ENCODE measurements at regions not wholly inside any gene's neighbourhood (a gene's known extent, or its start where the extent isn't known, plus 50 kb on each side); places are given as distances from the start of the nearest gene placed in this dataset.

GRCh38 chr5:29175774-29176173, 2017.7 kb upstream of the CDH6 start:
- Histone ChIP-seq H3K27ac (no peak overlapping the region), H3K27me3 (no peaks in the 10 kb centered on the region), H3K9me3 (no peaks in the 10 kb centered on the region), H3K4me1 (no peaks in the 10 kb centered on the region), H3K4me3 (no peak overlapping the region), H3K36me3 (no peaks in the 10 kb centered on the region)
- 75% methylated on average over 1 of the region's 1 CpG for WGBS
- TF ChIP-seq EP300 (IDR thresholded peaks at IDR 0.05) (no peak), CTCF (IDR thresholded peaks at IDR 0.05) (no peak), POLR2A (IDR thresholded peaks at IDR 0.05) (no peak), POLR2AphosphoS5 (IDR thresholded peaks at IDR 0.05) (no peak)
- no peak for DNase-seq (ENCODE audit: low spot score in 2 of 2)

- WGBS = 87% methylated on average over 1 of the region's 1 CpG
- Histone ChIP-seq H3K27ac (no peak overlapping the region), H3K4me1 (no peaks in the 10 kb centered on the region), H3K4me3 (no peak overlapping the region), H3K27me3 (no peaks in the 10 kb centered on the region), H3K9me3 (no peaks in the 10 kb centered on the region), H3K36me3 (no peaks in the 10 kb centered on the region)
- no peak for DNase-seq (ENCODE audit: low spot score in 2 of 2)
- TF ChIP-seq POLR2AphosphoS5 (IDR thresholded peaks at IDR 0.05) (no peak), EP300 (IDR thresholded peaks at IDR 0.05) (no peak), CTCF (IDR thresholded peaks at IDR 0.05) (no peak), POLR2A (IDR thresholded peaks at IDR 0.05) (no peak)
These were observed 2022.9 kb upstream of the CDH6 start for GRCh38 chr5:29170599-29170998.

- no peak overlapping the region for H3K4me3 ChIP-seq
- DNase-seq (ENCODE audit: low spot score in 2 of 2) = no peak
- H3K36me3 ChIP-seq = no peaks in the 10 kb centered on the region
- TF ChIP-seq POLR2A (IDR thresholded peaks at IDR 0.05) = no peak
- TF ChIP-seq CTCF (IDR thresholded peaks at IDR 0.05) = no peak
- no peak for TF ChIP-seq POLR2AphosphoS5 (IDR thresholded peaks at IDR 0.05)
- TF ChIP-seq EP300 (IDR thresholded peaks at IDR 0.05) = no peak
- H3K4me1 ChIP-seq = no peaks in the 10 kb centered on the region
- no peaks in the 10 kb centered on the region for H3K27me3 ChIP-seq
- WGBS = 35% methylated on average over 2 of the region's 2 CpGs
- H3K27ac ChIP-seq = no peak overlapping the region
- H3K9me3 ChIP-seq = no peaks in the 10 kb centered on the region
These were observed 2023.6 kb upstream of the CDH6 start for GRCh38 chr5:29169886-29170285.

- H3K9me3 ChIP-seq = no peaks in the 10 kb centered on the region
- 84% methylated on average over 1 of the region's 1 CpG for WGBS
- TF ChIP-seq CTCF (IDR thresholded peaks at IDR 0.05) (no peak), EP300 (IDR thresholded peaks at IDR 0.05) (no peak), POLR2A (IDR thresholded peaks at IDR 0.05) (no peak), POLR2AphosphoS5 (IDR thresholded peaks at IDR 0.05) (no peak)
- no peaks in the 10 kb centered on the region for H3K4me1 ChIP-seq
- H3K36me3 ChIP-seq = no peaks in the 10 kb centered on the region
- H3K27me3 ChIP-seq = no peaks in the 10 kb centered on the region
- no peak overlapping the region for H3K4me3 ChIP-seq
- no peak for DNase-seq (ENCODE audit: low spot score in 2 of 2)
- no peak overlapping the region for H3K27ac ChIP-seq
These were observed 2031.2 kb upstream of the CDH6 start for GRCh38 chr5:29162297-29162696.

GRCh38 chr5:29161399-29162291, 2031.8 kb upstream of the CDH6 start:
- DNase-seq (ENCODE audit: low spot score in 2 of 2) = no peak
- no peaks in the 10 kb centered on the region for H3K9me3 ChIP-seq
- H3K27me3 ChIP-seq = no peaks in the 10 kb centered on the region
- WGBS = 58% methylated on average over 1 of the region's 1 CpG
- no peaks in the 10 kb centered on the region for H3K36me3 ChIP-seq
- no peak overlapping the region for H3K4me3 ChIP-seq
- no peak overlapping the region for H3K27ac ChIP-seq
- no peaks in the 10 kb centered on the region for H3K4me1 ChIP-seq
- no peak for TF ChIP-seq POLR2AphosphoS5 (IDR thresholded peaks at IDR 0.05)
- TF ChIP-seq EP300 (IDR thresholded peaks at IDR 0.05) = no peak
- TF ChIP-seq CTCF (IDR thresholded peaks at IDR 0.05) = no peak
- TF ChIP-seq POLR2A (IDR thresholded peaks at IDR 0.05) = no peak
